ENCODE measurements at regions not wholly inside any gene's neighbourhood (a gene's known extent, or its start where the extent isn't known, plus 50 kb on each side); places are given as distances from the start of the nearest gene placed in this dataset.

GRCh38 chr5:100726116-100726515 is 177.0 kb downstream of the ST8SIA4 start:
- TF ChIP-seq, protein P1, sequence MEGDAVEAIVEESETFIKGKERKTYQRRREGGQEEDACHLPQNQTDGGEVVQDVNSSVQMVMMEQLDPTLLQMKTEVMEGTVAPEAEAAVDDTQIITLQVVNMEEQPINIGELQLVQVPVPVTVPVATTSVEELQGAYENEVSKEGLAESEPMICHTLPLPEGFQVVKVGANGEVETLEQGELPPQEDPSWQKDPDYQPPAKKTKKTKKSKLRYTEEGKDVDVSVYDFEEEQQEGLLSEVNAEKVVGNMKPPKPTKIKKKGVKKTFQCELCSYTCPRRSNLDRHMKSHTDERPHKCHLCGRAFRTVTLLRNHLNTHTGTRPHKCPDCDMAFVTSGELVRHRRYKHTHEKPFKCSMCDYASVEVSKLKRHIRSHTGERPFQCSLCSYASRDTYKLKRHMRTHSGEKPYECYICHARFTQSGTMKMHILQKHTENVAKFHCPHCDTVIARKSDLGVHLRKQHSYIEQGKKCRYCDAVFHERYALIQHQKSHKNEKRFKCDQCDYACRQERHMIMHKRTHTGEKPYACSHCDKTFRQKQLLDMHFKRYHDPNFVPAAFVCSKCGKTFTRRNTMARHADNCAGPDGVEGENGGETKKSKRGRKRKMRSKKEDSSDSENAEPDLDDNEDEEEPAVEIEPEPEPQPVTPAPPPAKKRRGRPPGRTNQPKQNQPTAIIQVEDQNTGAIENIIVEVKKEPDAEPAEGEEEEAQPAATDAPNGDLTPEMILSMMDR (IDR thresholded peaks at IDR 0.05), result no peak
- no peak for ATAC-seq
- intact Hi-C loops (cut with DNase I), result no loop called here

DNA sequence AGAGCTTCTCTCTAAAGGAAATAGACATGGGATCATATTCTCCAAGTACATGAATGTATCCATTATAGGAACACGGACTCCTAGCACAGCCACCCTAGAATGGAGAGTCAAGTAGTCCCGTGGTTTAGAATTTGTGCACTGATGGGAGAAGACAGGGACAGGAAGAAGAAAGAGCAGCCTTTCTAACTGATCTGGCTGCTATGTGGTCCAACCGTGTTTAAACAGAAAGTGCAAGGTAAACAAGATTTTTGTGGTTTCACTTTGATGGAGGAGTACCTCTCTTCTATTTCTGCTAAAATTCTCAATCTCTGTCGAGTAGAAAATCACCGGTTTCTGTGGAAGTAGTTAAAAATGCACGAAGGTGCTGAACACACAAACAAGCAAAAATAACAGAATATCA is 171.3 kb downstream of the ST8SIA4 start:
- TF ChIP-seq, protein P1 (IDR thresholded peaks at IDR 0.05), result no peak
- Histone ChIP-seq H3K27ac (no peak overlapping the region), H3K9me3 (no peaks in the 10 kb centered on the region), H3K4me3 (no peak overlapping the region), H3K36me3 (no peaks in the 10 kb centered on the region), H3K4me1 (no peaks in the 10 kb centered on the region), H3K27me3 (no peaks in the 10 kb centered on the region)
- ATAC-seq, result no peak
- no peak for DNase-seq
- intact Hi-C loops (cut with DNase I), result no loop called here

More at GRCh38 chr5:100726116-100726515, 177.0 kb downstream of the ST8SIA4 start:
- Histone ChIP-seq H3K27ac (no peak overlapping the region), H3K9me3 (no peaks in the 10 kb centered on the region), H3K4me3 (no peak overlapping the region), H3K4me1 (no peaks in the 10 kb centered on the region), H3K27me3 (no peaks in the 10 kb centered on the region), H3K36me3 (no peaks in the 10 kb centered on the region)
- DNase-seq, result no peak

DNA sequence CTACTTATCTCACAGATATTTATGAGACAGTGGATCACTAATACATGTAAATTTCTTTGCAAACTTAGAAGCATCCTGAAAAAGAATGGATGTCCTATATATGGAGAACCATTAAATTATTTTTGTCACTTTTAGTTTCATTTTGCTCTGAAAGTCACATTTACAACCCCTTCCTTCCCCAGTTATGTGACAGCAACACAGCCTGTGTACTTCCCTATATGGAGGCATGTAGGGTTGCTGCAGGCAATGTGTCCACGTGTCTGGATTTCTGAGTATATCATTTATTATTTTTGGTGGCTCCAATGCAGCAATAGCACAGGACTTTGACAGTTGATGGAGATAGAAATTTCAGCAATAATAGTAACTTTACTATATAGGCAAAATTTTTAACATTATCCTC is 156.4 kb downstream of the ST8SIA4 start:
- Histone ChIP-seq H3K9me3 (no peaks in the 10 kb centered on the region), H3K27ac (no peak overlapping the region), H3K36me3 (no peaks in the 10 kb centered on the region), H3K4me1 (no peaks in the 10 kb centered on the region), H3K27me3 (no peaks in the 10 kb centered on the region), H3K4me3 (no peak overlapping the region)
- intact Hi-C loops (cut with DNase I), result no loop called here
- TF ChIP-seq, protein P1 (IDR thresholded peaks at IDR 0.05), result no peak
- ATAC-seq (peak; percentile 81), DNase-seq (no peak)

DNA sequence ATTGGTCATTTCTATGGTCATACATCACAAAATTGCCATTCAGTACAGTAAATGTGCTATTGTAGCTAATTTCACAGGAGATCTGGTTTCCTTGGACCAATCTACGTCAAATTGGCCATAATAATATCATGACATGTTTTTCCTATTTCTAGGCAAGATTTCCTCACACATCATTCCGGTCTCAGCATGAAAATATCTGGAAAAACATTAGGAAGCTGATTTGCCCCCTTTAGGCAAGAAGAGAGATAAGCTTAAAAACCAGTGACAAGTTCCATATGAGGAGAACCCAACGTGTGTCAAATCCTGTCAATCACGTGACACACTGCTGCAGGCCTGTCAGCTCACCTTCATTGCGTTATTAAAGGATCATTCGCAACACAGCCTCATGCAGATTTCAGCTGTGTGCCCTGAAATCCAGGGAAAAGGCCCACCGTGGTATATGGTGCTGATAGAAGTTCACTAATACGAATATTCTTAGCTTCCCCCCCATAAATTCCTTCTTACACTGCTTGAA is 153.3 kb downstream of the ST8SIA4 start:
- H3K36me3 ChIP-seq, result no peaks in the 10 kb centered on the region
- H3K27ac ChIP-seq, result no peak overlapping the region
- intact Hi-C loops (cut with DNase I), result no loop called here
- H3K4me3 ChIP-seq, result no peak overlapping the region
- TF ChIP-seq, protein P1 (IDR thresholded peaks at IDR 0.05), result no peak
- DNase-seq (no peak), ATAC-seq (no peak)
- H3K9me3 ChIP-seq, result no peaks in the 10 kb centered on the region
- no peaks in the 10 kb centered on the region for H3K4me1 ChIP-seq
- H3K27me3 ChIP-seq, result no peaks in the 10 kb centered on the region

GRCh38 chr5:100755435-100755834 is 147.6 kb downstream of the ST8SIA4 start:
- H3K4me1 ChIP-seq, result no peaks in the 10 kb centered on the region
- no peaks in the 10 kb centered on the region for H3K36me3 ChIP-seq
- H3K4me3 ChIP-seq, result no peak overlapping the region
- H3K27ac ChIP-seq, result no peak overlapping the region
- DNase-seq, result no peak
- no peaks in the 10 kb centered on the region for H3K27me3 ChIP-seq
- TF ChIP-seq, protein P1 (IDR thresholded peaks at IDR 0.05), result no peak
- no peak for ATAC-seq
- intact Hi-C loops (cut with DNase I), result no loop called here
- H3K9me3 ChIP-seq, result no peaks in the 10 kb centered on the region
